ENCODE measurements at regions not wholly inside any gene's neighbourhood (a gene's known extent, or its start where the extent isn't known, plus 50 kb on each side); places are given as distances from the start of the nearest gene placed in this dataset.

- no peak for TF ChIP-seq CTCF (IDR thresholded peaks at IDR 0.05; ENCODE audit: borderline replicate concordance, control extremely low read depth, extremely low read depth, insufficient read depth, missing control alignments)
- in situ Hi-C loops (cut with MboI; ENCODE audit: low sequenced_read_pairs, unreplicated experiment), result no loop called here
Observed at GRCh38 chr10:35803046-35803445, 160.9 kb upstream of the FZD8 start.

GRCh38 chr10:35797187-35797586, 155.1 kb upstream of the FZD8 start:
- no peak for TF ChIP-seq CTCF (IDR thresholded peaks at IDR 0.05; ENCODE audit: borderline replicate concordance, control extremely low read depth, extremely low read depth, insufficient read depth, missing control alignments)
- no peak for DNase-seq (ENCODE audit: low spot score)
- in situ Hi-C loops (cut with MboI; ENCODE audit: low sequenced_read_pairs, unreplicated experiment), result no loop called here

More at GRCh38 chr10:35803046-35803445, 160.9 kb upstream of the FZD8 start:
- DNase-seq (ENCODE audit: low spot score), result no peak

GRCh38 chr10:35795131-35795824, 153.2 kb upstream of the FZD8 start:
- no peak for DNase-seq (ENCODE audit: low spot score)
- TF ChIP-seq CTCF (IDR thresholded peaks at IDR 0.05; ENCODE audit: borderline replicate concordance, control extremely low read depth, extremely low read depth, insufficient read depth, missing control alignments), result no peak
- in situ Hi-C loops (cut with MboI; ENCODE audit: low sequenced_read_pairs, unreplicated experiment), result no loop called here

- in situ Hi-C loops (cut with MboI; ENCODE audit: low sequenced_read_pairs, unreplicated experiment), result no loop called here
- DNase-seq (ENCODE audit: low spot score), result no peak
- no peak for TF ChIP-seq CTCF (IDR thresholded peaks at IDR 0.05; ENCODE audit: borderline replicate concordance, control extremely low read depth, extremely low read depth, insufficient read depth, missing control alignments)
Observed at GRCh38 chr10:35794703-35795102, 152.6 kb upstream of the FZD8 start.

DNA sequence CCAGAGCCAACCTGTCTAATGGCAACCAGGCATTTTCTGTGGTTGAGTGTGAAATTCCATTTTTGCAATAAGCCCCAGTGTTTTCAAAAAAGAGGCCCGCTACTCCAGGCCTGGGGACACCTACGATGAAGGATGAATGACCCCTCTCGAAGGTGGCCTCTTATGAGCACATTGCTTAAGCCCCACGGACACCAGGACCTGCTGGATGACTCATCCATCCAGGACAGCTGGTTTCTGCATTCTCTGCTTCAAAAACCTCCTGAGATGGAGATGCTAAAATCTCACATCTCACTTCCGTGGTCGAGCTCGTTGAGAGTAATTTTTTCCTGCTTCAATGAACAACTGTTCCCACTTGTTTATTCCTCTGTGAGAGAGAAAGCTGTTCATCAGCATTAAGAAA, 150.2 kb upstream of the FZD8 start:
- no peak for TF ChIP-seq CTCF (IDR thresholded peaks at IDR 0.05; ENCODE audit: borderline replicate concordance, control extremely low read depth, extremely low read depth, insufficient read depth, missing control alignments)
- in situ Hi-C loops (cut with MboI; ENCODE audit: low sequenced_read_pairs, unreplicated experiment), result no loop called here
- no peak for DNase-seq (ENCODE audit: low spot score)

DNA sequence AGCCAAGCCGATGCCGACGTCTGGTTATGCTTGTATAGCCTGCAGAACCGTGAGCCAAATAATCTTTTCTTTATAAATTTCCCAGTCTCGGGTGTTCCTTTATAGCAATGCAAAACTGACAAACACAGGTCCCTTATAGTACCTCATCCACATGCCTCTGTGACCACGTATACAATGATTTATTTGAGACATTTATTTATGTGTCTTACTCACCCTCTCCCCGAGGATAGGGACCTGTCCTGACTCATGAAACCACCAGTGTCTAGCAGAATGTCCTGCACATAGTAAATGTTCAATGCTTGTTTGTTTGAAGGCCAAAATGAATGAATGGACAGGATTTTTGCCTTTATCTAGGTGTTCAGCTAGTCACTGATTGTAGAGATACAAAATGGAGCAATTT, 147.9 kb upstream of the FZD8 start:
- no peak for DNase-seq (ENCODE audit: low spot score)
- in situ Hi-C loops (cut with MboI; ENCODE audit: low sequenced_read_pairs, unreplicated experiment), result no loop called here
- no peak for TF ChIP-seq CTCF (IDR thresholded peaks at IDR 0.05; ENCODE audit: borderline replicate concordance, control extremely low read depth, extremely low read depth, insufficient read depth, missing control alignments)
